Mucosa of stomach (tissue), 1 donor: ENCODE measurements at regions not wholly inside any gene's neighbourhood (a gene's known extent, or its start where the extent isn't known, plus 50 kb on each side); places are given as distances from the start of the nearest gene placed in this dataset.

Experiments used
- H3K27me3 ChIP-seq: one replicate; pipeline ENCODE4 v1.7.0; 2013; ENCODE audit warnings: mild to moderate bottlenecking, low read length; ENCODE audit not compliant: control insufficient read depth, insufficient read depth
- H3K36me3 ChIP-seq: one replicate; pipeline ENCODE4 v1.7.0; 2013; ENCODE audit warnings: low read length; ENCODE audit not compliant: control insufficient read depth, insufficient read depth
- H3K4me1 ChIP-seq: one replicate; pipeline ENCODE4 v1.7.0; 2013; ENCODE audit warnings: mild to moderate bottlenecking, low read length; ENCODE audit not compliant: control insufficient read depth, insufficient read depth
- H3K4me3 ChIP-seq: one replicate; pipeline ENCODE4 v1.7.0; 2013; ENCODE audit warnings: low read length
- H3K9ac ChIP-seq: one replicate; pipeline ENCODE4 v1.7.0; 2013; ENCODE audit warnings: mild to moderate bottlenecking, low read length, moderate library complexity
- H3K9me3 ChIP-seq: one replicate; pipeline ENCODE4 v1.7.0; 2013; ENCODE audit warnings: mild to moderate bottlenecking, low read length, moderate library complexity; ENCODE audit not compliant: control insufficient read depth
- donor health status: Pancreatic carcinoma.

DNA sequence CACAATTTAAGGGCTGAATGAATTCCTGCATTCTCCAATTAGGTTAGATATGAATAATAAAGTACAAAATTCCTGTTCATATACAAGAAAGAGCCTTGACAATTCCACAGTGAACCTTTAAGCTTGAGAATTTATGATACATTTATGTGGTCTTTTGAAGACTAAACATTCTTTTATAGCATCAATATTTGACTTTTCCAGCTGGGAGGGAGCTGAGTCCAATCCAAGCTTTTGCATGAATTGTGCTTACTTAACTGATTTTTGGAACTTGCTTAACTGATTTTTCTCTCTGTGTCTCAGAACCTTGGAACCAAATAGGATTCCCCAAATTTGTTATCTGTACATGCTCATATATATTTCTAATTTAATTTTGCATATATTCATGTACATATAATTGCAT, 388.0 kb downstream of the TRIB2 start:
- Histone ChIP-seq H3K4me3 (no peak overlapping the region), H3K27me3 (no peaks in the 10 kb centered on the region), H3K9me3 (no peaks in the 10 kb centered on the region), H3K36me3 (no peaks in the 10 kb centered on the region), H3K9ac (no peak overlapping the region), H3K4me1 (no peaks in the 10 kb centered on the region)

DNA sequence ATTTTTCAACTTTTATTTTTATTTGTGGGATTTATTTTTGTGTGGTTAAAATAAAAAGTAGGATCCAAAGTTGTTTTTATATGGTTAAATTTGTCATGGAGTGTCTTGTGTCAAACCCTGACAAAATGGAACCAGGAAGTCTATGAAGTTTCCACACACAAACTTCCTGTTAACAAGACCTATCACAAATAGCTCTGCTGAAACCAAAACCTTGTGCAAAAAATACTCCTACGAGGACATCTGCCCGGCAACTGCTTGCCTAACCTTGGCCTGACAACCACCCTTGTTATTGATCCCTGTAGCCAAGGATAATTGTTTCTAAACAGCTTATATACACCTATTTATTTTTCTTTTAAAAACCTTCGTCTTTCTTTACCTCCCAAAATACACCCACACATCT, 389.6 kb downstream of the TRIB2 start:
- no peak overlapping the region for H3K4me3 ChIP-seq
- H3K36me3 ChIP-seq = no peaks in the 10 kb centered on the region
- H3K27me3 ChIP-seq = no peaks in the 10 kb centered on the region
- no peaks in the 10 kb centered on the region for H3K9me3 ChIP-seq
- no peaks in the 10 kb centered on the region for H3K4me1 ChIP-seq
- no peak overlapping the region for H3K9ac ChIP-seq

DNA sequence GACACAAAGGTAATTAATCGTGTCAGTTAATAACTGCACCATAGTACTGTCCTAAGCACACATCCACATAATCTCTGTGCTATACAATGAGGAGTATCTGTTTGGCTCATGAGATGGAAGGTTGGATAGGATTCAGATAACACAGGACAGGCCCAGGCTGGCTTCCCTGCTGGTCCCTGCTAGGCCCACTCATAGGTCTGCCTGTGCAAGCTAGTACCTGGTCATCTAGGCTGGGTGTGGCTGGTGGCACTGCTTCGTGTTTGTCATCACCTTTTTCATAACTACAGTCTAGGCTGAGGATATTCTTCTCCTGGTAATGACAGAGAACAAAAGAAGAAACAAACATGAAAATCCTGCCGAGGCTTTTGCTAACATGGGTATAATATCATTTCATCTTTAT, 392.8 kb downstream of the TRIB2 start:
- H3K36me3 ChIP-seq = no peaks in the 10 kb centered on the region
- no peak overlapping the region for H3K9ac ChIP-seq
- no peak overlapping the region for H3K4me3 ChIP-seq
- no peaks in the 10 kb centered on the region for H3K27me3 ChIP-seq
- H3K9me3 ChIP-seq = no peaks in the 10 kb centered on the region
- H3K4me1 ChIP-seq = no peaks in the 10 kb centered on the region

DNA sequence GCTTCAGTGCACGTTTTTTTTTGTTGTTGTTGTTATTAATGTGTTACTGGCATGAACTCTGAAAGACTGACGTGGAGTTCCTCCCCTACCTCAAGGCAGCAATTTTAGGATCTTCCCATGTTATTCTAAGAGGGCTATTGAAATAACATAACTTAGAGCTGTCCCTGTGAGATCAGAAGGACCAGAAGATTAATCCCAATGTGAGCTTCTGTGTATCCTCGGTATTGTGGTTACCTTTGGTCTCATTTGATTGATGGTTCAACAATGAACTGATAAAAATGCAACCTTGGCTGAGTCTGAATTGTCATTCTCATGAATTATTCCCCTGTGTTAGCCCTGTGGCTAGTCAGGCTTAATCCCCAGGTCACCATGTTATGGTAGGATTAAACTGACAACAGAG, 394.1 kb downstream of the TRIB2 start:
- Histone ChIP-seq H3K36me3 (no peaks in the 10 kb centered on the region), H3K9me3 (no peaks in the 10 kb centered on the region), H3K9ac (no peak overlapping the region), H3K4me1 (no peaks in the 10 kb centered on the region), H3K27me3 (no peaks in the 10 kb centered on the region), H3K4me3 (no peak overlapping the region)

DNA sequence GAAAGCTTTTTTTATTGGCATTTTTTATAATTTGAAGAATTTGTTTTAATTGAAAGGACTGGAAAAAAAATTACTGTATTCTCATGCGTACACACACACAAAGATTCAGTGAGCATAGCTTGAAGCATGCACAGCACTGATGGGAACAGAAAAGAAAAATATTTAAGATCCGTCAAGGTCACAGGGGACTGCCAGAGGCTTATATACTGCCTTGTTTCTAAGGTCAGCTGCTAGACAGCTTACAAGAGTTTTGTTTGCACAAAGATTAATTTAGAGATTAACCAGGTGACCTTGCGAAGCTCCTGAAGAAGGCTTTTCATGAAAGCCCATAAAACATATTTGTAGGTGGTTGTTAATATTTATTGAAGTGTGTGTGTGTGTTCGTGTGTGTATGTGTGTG, 396.3 kb downstream of the TRIB2 start:
- H3K4me3 ChIP-seq = no peak overlapping the region
- H3K9ac ChIP-seq = no peak overlapping the region
- no peaks in the 10 kb centered on the region for H3K4me1 ChIP-seq
- H3K27me3 ChIP-seq = no peaks in the 10 kb centered on the region
- H3K9me3 ChIP-seq = no peaks in the 10 kb centered on the region
- H3K36me3 ChIP-seq = no peaks in the 10 kb centered on the region

DNA sequence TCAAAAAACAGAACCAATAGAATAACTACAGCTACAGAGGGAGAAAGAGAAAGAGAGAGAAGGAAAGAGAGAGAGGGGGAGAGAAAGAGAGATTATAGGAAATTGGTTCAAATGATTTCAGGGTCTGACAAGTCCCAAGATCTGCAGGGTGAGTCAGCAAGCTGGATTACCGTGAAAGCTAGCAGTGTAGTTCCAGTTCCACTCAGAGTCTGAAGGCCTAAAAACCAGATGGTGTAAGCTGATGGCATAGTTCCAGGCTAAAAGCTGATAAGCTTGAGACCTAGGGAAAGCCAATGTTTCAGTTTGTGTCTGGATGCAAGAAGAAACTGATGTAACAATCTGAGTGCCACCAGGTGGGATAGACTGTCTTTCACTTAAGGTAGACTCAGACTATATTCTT, 397.7 kb downstream of the TRIB2 start:
- H3K36me3 ChIP-seq = no peaks in the 10 kb centered on the region
- H3K27me3 ChIP-seq = no peaks in the 10 kb centered on the region
- H3K4me3 ChIP-seq = no peak overlapping the region
- no peak overlapping the region for H3K9ac ChIP-seq
- H3K9me3 ChIP-seq = no peaks in the 10 kb centered on the region
- no peaks in the 10 kb centered on the region for H3K4me1 ChIP-seq

DNA sequence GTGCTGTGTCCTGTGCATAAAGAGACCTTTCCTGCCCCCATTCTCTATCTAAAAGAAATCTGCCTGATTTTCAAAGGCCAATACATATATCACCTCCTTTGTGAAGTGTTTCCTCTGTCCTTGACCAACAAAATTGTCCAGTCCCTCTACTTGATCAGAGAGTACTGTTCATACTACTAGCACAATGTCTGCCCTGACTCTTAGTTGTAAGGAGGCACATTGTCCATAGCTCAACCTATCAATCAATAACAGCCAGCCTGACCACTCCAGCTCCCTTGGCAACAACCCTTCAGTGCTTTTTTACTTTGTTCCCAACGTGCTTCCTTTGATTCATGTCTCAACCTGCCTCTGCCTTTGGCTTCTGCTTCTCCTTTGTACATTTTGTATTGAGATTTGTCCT, 398.9 kb downstream of the TRIB2 start:
- Histone ChIP-seq H3K36me3 (no peaks in the 10 kb centered on the region), H3K9me3 (no peaks in the 10 kb centered on the region), H3K4me1 (no peaks in the 10 kb centered on the region), H3K27me3 (no peaks in the 10 kb centered on the region), H3K4me3 (no peak overlapping the region), H3K9ac (no peak overlapping the region)

DNA sequence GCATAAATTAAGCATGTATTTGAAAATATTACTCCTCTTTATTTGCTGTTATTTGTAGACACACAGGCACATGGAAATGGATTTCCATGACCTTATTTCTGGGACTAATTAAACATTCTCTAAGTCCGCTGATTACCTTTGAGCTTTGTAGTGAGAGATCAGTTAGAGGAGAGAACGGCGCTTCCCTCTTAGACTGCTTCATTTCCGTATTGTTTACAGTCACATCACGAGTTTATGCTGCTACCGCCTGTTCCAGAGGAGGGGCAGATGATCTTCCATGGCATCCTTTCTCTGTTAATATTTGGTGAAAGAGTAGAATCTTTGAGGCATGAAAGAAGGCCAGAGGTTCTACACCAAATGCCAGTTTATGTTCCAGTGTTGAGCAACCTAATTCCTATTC, 404.4 kb downstream of the TRIB2 start:
- H3K9me3 ChIP-seq = no peaks in the 10 kb centered on the region
- no peak overlapping the region for H3K4me3 ChIP-seq
- no peak overlapping the region for H3K9ac ChIP-seq
- no peaks in the 10 kb centered on the region for H3K27me3 ChIP-seq
- H3K4me1 ChIP-seq = no peaks in the 10 kb centered on the region
- no peaks in the 10 kb centered on the region for H3K36me3 ChIP-seq

DNA sequence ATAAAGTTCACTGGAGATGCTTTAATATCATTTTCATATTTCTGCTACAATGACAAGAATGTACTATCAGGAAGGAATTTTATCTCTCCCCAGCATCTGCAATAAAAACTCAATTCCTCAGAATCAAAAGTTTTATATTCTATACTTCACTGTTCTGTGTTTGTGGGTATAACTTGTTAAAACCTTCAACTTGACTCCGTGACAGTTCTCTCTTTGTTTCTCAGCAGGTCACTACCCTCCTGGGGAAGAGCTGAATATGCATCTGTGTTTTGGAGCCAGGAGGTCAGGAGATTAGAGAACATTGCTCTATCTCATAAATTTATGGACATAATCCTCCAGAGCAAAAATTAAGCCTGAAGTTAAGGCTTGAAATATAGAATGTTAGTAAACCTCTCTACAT, 411.4 kb downstream of the TRIB2 start:
- Histone ChIP-seq H3K4me3 (no peak overlapping the region), H3K36me3 (no peaks in the 10 kb centered on the region), H3K27me3 (no peaks in the 10 kb centered on the region), H3K9ac (no peak overlapping the region), H3K9me3 (no peaks in the 10 kb centered on the region), H3K4me1 (no peaks in the 10 kb centered on the region)

DNA sequence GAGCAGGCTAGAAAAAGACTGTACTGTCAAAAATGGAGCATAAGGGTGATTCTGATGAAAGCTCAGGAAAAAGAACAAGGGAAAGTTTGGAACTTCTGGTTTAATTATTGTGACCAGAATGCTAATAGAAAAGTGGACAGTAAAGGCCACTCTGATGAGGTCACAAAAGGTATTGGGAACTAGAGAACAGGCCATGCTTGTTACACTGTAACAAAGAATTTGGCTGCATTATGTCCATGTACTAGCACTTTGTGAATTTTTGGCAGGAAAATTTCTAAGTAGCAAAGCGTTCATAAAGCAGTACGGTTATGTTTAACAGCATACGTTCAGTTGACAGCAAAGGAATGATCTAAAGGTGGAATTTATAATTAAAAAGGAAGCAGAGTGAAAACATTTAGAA, 418.6 kb downstream of the TRIB2 start:
- Histone ChIP-seq H3K9ac (no peak overlapping the region), H3K9me3 (no peaks in the 10 kb centered on the region), H3K4me1 (no peaks in the 10 kb centered on the region)

DNA sequence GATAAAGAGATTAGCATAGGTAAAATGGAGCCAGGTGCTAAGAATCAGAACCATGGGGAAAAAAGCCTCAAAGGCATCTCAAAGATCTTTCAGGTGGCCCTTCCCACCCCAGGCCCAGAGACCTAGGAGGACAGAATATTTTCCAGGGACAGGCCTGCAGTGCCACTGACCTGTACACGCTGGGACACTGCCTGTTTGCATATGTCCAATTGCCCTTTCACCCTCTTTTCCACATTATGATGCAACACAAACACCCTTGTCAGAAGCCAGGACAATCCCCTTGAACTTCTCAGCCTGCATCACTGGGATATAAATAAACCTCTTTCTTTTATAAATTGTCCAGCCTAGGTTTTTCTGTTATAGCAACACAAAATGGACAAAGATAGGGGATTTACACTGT, 419.1 kb downstream of the TRIB2 start:
- Histone ChIP-seq H3K4me3 (no peak overlapping the region), H3K9ac (no peak overlapping the region), H3K36me3 (no peaks in the 10 kb centered on the region), H3K4me1 (no peaks in the 10 kb centered on the region), H3K9me3 (no peaks in the 10 kb centered on the region), H3K27me3 (no peaks in the 10 kb centered on the region)

More for the DNA sequence above, 418.6 kb downstream of the TRIB2 start:
- H3K27me3 ChIP-seq = no peaks in the 10 kb centered on the region
- H3K36me3 ChIP-seq = no peaks in the 10 kb centered on the region
- no peak overlapping the region for H3K4me3 ChIP-seq

DNA sequence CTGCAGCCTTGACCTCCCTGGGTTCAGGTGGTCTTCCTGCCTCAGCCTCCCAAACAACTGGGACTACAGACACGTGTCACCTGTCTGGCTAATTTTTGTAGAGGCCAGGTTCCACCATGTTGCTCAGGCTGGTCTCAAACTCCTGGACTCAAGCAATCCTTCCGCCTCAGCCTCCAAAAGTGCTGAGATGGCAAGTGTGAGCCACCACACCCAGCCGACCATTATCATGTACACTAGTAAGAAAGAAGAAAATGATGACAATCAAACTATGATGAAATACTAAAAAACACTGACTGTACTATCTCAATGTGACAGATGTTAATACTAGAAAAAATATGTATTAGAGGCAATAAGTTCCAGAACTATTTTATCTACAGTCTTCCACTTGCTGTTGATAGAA, 420.9 kb downstream of the TRIB2 start:
- Histone ChIP-seq H3K4me3 (no peak overlapping the region), H3K27me3 (no peaks in the 10 kb centered on the region), H3K36me3 (no peaks in the 10 kb centered on the region), H3K9me3 (no peaks in the 10 kb centered on the region), H3K4me1 (no peaks in the 10 kb centered on the region), H3K9ac (no peak overlapping the region)

DNA sequence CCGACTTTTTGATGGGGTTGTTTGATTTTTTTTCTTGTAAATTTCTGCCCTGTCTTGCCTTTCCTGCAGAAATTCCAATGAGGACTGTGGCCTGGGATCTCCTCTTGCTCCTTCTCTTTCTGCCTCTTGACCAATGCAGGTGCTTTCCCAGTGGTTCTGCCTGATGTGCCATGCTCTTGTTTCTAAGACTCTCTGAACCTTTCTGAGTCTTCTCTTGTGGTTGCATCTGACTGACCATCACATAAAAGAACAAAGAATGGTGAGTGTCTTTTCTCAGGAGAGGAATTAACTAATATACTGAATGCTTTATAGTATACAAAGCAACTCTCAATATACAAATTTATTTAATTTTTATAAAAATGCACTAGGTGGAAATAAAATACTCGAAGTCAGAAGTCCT, 424.6 kb downstream of the TRIB2 start:
- no peaks in the 10 kb centered on the region for H3K4me1 ChIP-seq
- H3K27me3 ChIP-seq = no peaks in the 10 kb centered on the region
- H3K4me3 ChIP-seq = no peak overlapping the region
- no peaks in the 10 kb centered on the region for H3K9me3 ChIP-seq
- no peak overlapping the region for H3K9ac ChIP-seq
- no peaks in the 10 kb centered on the region for H3K36me3 ChIP-seq
